Body of pancreas (tissue), 4 donors: ENCODE measurements at regions not wholly inside any gene's neighbourhood (a gene's known extent, or its start where the extent isn't known, plus 50 kb on each side); places are given as distances from the start of the nearest gene placed in this dataset.

Experiments
- ATAC-seq: fragments of 150-250 bp; one replicate; pipeline ENCODE4 v1.9.1; 2016
- DNase-seq, 4 donors: peaks; one replicate each; pipeline ENCODE4 v3.0.0-alpha.2; 2019
- H3K27ac ChIP-seq, 4 donors: fragments of 200-600 bp; sonication (generic); 1 replicate in 3 of 4; 2 replicates in 1 of 4; pipeline versions ENCODE4 v1.5.1 to v1.6.1; 2016 to 2019; ENCODE audit warnings: mild to moderate bottlenecking in 1 of 4, mixed read lengths in 1 of 4, moderate library complexity in 1 of 4
- H3K27me3 ChIP-seq, 2 donors: fragments of 200-600 bp; sonication (generic); one replicate each; pipeline ENCODE4 v1.6.0; 2016; ENCODE audit warnings: mild to moderate bottlenecking in 1 of 2
- H3K36me3 ChIP-seq, 2 donors: fragments of 200-600 bp; sonication (generic); replicated peaks in 1 of 2; 2 replicates each; pipeline ENCODE4 v1.5.1; 2016; ENCODE audit warnings: low read depth in 2 of 2; ENCODE audit not compliant: insufficient read depth in 1 of 2
- H3K4me1 ChIP-seq: fragments of 200-600 bp; sonication (generic); one replicate; pipeline ENCODE4 v1.6.0; 2016
- H3K4me3 ChIP-seq, 2 donors: fragments of 200-600 bp; sonication (generic); 1 replicate in 1 of 2; 2 replicates in 1 of 2; pipeline ENCODE4 v1.5.1; 2016 to 2019
- H3K9me3 ChIP-seq, 3 donors: fragments of 200-600 bp; sonication (generic); 1 replicate in 2 of 3; 2 replicates in 1 of 3; pipeline ENCODE4 v1.5.1; 2016
- CTCF ChIP-seq, 7 experiments: fragments of 450-650 bp in 4 of 7; fragments of 200-600 bp in 3 of 7; sonication (generic) in 3 of 7; IDR thresholded peaks; one replicate each; pipeline ENCODE4 v1.5.1; 2016 to 2019; ENCODE audit warnings: antibody characterized with exemption in 7 of 7
- POLR2A ChIP-seq, 3 donors: fragments of 450-650 bp; IDR thresholded peaks; one replicate each; pipeline ENCODE4 v1.6.1; 2016; ENCODE audit warnings: antibody characterized with exemption in 3 of 3, mild to moderate bottlenecking in 2 of 3
- WGBS, 2 donors: methylation state at CpG; one replicate each; pipeline ENCODE4 v1.1.5; 2017; 5-methylcytosine and 5-hydroxymethylcytosine counted together
- intact Hi-C: fragments of 100-400 bp; cut with DNase I; formaldehyde crosslinking; loops from one replicate; pipeline ENCODE4 v1.15.1; 2023

GRCh38 chr2:19189391-19189790 lies 169.0 kb downstream of the OSR1 start:
- no peaks in the 10 kb centered on the region for H3K27me3 ChIP-seq
- no peaks in the 10 kb centered on the region for H3K9me3 ChIP-seq
- TF ChIP-seq CTCF (IDR thresholded peaks at IDR 0.05): no peak
- intact Hi-C loops: no loop called here
- no peak for DNase-seq
- H3K27ac ChIP-seq: no peak overlapping the region
- 92 to 94% methylated on average over 1 of the region's 1 CpG for WGBS, 2 donors
- no peak for ATAC-seq
- H3K36me3 ChIP-seq: no peaks in the 10 kb centered on the region
- H3K4me1 ChIP-seq: no peaks in the 10 kb centered on the region
- no peak overlapping the region for H3K4me3 ChIP-seq

GRCh38 chr2:19187323-19188020 lies 171.0 kb downstream of the OSR1 start:
- Histone ChIP-seq H3K9me3 (no peaks in the 10 kb centered on the region), H3K27ac (no peak overlapping the region), H3K36me3 (no peaks in the 10 kb centered on the region), H3K27me3 (no peaks in the 10 kb centered on the region), H3K4me3 (no peak overlapping the region), H3K4me1 (no peaks in the 10 kb centered on the region)
- TF ChIP-seq CTCF (IDR thresholded peaks at IDR 0.05): no peak
- TF ChIP-seq POLR2A (IDR thresholded peaks at IDR 0.05): no peak
- 91 to 94% methylated on average over 5 of the region's 5 CpGs for whole genome bisulfite sequencing, 2 donors
- intact Hi-C loops: no loop called here
- no peak for ATAC-seq
- no peak for DNase-seq

GRCh38 chr2:19185086-19185485 lies 173.3 kb downstream of the OSR1 start:
- H3K9me3 ChIP-seq: no peaks in the 10 kb centered on the region
- H3K36me3 ChIP-seq: no peaks in the 10 kb centered on the region
- no peak overlapping the region for H3K4me3 ChIP-seq
- ATAC-seq (no peak), DNase-seq (no peak)
- TF ChIP-seq POLR2A (IDR thresholded peaks at IDR 0.05) (no peak), CTCF (IDR thresholded peaks at IDR 0.05) (no peak)
- H3K27ac ChIP-seq: no peak overlapping the region
- no peaks in the 10 kb centered on the region for H3K4me1 ChIP-seq
- 89 to 94% methylated on average over 2 to 4 of the region's 4 CpGs for WGBS, 2 donors
- intact Hi-C loops: no loop called here
- H3K27me3 ChIP-seq: no peaks in the 10 kb centered on the region

- ATAC-seq (no peak), DNase-seq (no peak)
- no peak overlapping the region for H3K4me3 ChIP-seq
- WGBS, 2 donors: 50 to 52% methylated on average over 2 of the region's 2 CpGs
- no peaks in the 10 kb centered on the region for H3K36me3 ChIP-seq
- no peak for TF ChIP-seq CTCF (IDR thresholded peaks at IDR 0.05)
- no peak for TF ChIP-seq POLR2A (IDR thresholded peaks at IDR 0.05)
- no peaks in the 10 kb centered on the region for H3K4me1 ChIP-seq
- intact Hi-C loops: no loop called here
- no peaks in the 10 kb centered on the region for H3K9me3 ChIP-seq
- no peak overlapping the region for H3K27ac ChIP-seq
- no peaks in the 10 kb centered on the region for H3K27me3 ChIP-seq
Observed at GRCh38 chr2:19178175-19178574, 180.2 kb downstream of the OSR1 start.

- TF ChIP-seq CTCF (IDR thresholded peaks at IDR 0.05): no peak
- no peak for TF ChIP-seq POLR2A (IDR thresholded peaks at IDR 0.05)
- no peaks in the 10 kb centered on the region for H3K4me1 ChIP-seq
- intact Hi-C loops: no loop called here
- no peak overlapping the region for H3K4me3 ChIP-seq
- WGBS, 2 donors: 78 to 90% methylated on average over 4 of the region's 4 CpGs
- no peaks in the 10 kb centered on the region for H3K27me3 ChIP-seq
- ATAC-seq (no peak), DNase-seq (no peak)
- H3K36me3 ChIP-seq: no peaks in the 10 kb centered on the region
- no peaks in the 10 kb centered on the region for H3K9me3 ChIP-seq
- H3K27ac ChIP-seq: no peak overlapping the region
Observed at GRCh38 chr2:19176977-19177376, 181.4 kb downstream of the OSR1 start.
